Stimulated activated CD4-positive, alpha-beta T cell treated with anti-CD3 and anti-CD28 coated beads, Interleukin-15, amount 100 ng/mL, for 48 hours (primary cell): ENCODE measurements at regions not wholly inside any gene's neighbourhood (a gene's known extent, or its start where the extent isn't known, plus 50 kb on each side); places are given as distances from the start of the nearest gene placed in this dataset.
"Not testable (repeated sequence)": the region's sequence is repeated elsewhere in the genome, so short reads cannot be mapped to it uniquely, and the experiment has no call there.

ENCODE experiments used
- DNase-seq, 2 donors: peaks; one replicate each; pipeline ENCODE4 v3.0.0-alpha.2; 2020; ENCODE audit warnings: low read depth in 2 of 2

DNA sequence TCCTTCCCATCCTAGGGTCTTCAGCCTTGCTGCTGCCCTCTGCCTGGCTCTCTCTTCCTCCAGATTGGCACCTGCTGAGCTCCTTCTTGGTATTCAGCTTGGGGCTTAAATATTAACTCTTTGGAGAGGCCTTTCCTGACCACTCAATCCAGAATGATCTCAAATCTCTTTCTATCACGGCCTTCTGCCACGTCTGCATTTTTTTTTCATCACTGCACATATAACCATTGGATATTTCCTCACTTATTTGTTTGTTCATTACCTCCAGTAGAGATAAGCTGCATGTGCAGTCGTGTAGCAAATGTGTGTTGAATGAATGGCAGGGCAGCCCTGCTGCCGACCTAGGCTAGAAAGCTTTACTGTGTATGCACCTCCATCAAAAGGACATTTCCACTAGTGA, 51.6 kb upstream of the MPP7 start:
- DNase-seq, result no peak

DNA sequence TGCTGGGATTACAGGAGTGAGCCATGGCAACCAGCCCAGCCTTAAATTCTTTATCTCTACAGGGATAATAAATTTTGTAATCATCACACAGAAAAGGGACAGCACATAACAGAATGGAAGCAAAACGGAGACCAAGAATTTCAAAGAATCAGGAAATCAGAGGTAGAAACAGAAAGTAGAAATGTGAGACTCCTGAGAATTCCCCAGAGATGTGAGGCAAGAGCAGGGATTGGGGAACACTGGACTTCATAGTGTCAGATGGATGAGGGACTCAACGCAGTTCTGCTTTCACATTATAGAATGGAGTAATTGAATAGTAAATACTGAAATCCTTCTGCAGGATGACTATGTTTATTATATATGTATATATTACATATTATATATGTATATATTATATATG, 52.5 kb upstream of the MPP7 start:
- DNase-seq, result no peak

- DNase-seq, result no peak
Measured at GRCh38 chr10:28359334-28359733, 56.5 kb upstream of the MPP7 start.

- DNase-seq, result no peak
Measured at GRCh38 chr10:28360175-28360574, 57.3 kb upstream of the MPP7 start.

GRCh38 chr10:28363376-28363775, 60.5 kb upstream of the MPP7 start:
- no peak for DNase-seq

GRCh38 chr10:28365840-28366239, 63.0 kb upstream of the MPP7 start:
- no peak for DNase-seq

GRCh38 chr10:28366994-28367393, 64.1 kb upstream of the MPP7 start:
- no peak for DNase-seq

GRCh38 chr10:28367413-28367812, 64.5 kb upstream of the MPP7 start:
- no peak for DNase-seq

- peak; percentile 36 to 39 for DNase-seq
Measured at GRCh38 chr10:28367929-28368484, 65.1 kb upstream of the MPP7 start.

GRCh38 chr10:28370107-28370835, 67.4 kb upstream of the MPP7 start:
- DNase-seq, result no peak

- DNase-seq, result not testable (repeated sequence)
Measured at GRCh38 chr10:28371638-28372037, 68.8 kb upstream of the MPP7 start.

GRCh38 chr10:28374036-28374435, 71.2 kb upstream of the MPP7 start:
- DNase-seq, result no peak

DNA sequence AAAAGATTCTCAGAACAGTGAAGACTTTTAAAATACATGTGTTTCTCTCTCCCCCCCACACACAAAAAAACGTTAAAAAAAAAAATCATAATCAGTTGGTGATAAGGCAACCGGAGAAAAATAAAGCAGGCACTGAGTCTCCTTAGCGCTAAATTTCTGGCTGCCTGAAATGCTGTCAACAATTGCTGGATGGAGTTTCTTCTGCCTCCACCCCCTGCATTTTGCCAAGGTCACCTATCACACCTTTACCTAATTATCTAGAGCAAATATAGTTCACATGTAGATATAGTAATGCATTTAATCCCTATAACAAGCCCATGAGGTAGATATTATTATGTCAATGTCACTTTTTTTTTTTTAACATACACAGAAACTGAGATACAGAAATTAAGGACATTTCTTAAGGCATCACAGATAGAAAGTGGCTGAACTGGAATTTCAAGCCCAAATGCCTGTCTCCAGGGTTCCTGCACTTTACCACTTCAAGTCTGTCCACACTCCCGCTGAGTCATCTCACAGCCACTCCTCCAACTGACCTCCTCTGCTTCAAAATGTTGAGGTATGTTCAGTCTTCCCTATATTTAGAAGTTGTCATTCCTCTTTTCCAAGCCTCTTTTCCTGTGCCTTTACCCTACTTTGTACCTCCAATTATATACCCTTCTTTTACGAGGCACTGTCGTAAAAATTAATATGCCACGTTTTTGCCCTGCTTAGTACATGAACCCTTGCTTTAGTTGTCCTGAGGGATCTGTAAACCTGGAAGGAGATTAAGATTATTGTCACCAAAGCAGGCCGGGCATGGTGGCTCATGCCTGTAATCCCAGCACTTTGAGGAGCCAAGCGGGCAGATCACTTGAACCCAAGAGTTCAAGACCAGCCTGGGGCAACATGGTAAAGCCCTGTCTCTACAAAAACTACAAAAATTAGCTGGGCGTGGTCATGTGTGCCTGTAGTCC, 72.8 kb upstream of the MPP7 start:
- DNase-seq, result no peak

DNA sequence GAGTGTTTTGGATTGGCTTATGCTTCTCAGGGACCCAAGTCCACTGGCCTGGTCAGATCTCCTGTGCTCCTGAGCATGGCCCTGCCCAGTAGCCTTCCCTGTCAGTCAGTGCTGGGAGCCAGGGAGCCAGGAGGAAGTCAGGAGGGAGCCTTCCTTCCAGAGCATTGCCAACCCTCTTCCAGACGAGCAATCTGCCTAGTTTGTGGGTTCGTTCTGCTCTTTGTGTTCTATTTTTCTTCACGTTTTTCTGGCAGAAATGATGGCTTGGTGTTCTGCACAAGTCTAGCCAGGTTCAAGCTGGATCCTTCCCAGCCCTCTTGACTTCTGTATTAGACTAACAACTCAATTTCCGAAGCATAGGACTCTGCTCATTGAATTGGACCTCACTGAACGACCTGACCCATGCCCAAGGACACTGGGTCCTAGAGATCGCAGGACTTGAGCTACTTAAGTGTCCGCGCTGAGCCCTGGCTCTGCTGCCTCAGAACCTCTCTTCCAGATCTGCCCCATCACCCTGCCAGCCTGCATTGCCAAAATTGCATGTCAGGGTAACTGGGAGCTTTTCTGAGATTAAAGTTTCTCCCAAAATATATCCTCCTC, 76.2 kb upstream of the MPP7 start:
- DNase-seq, result no peak

DNA sequence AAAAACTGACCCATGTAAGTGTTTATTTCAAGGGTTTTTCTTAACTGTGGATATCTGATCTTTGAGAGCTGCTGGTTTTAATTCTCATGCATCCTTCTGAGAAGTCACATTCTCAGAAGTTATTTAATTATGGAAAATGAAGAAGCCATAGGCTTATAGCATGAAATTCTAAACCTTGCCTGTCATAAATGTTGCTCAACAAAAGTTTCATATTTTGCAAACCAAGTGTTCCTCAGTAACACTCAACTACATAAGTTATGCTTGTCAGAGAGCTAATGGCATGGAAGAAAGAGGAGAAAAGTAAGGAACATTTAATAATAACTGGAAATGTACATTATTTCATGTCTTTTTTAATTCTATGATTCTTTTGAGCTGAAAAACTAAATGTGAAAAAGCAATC, 78.6 kb upstream of the MPP7 start:
- DNase-seq, result no peak

DNA sequence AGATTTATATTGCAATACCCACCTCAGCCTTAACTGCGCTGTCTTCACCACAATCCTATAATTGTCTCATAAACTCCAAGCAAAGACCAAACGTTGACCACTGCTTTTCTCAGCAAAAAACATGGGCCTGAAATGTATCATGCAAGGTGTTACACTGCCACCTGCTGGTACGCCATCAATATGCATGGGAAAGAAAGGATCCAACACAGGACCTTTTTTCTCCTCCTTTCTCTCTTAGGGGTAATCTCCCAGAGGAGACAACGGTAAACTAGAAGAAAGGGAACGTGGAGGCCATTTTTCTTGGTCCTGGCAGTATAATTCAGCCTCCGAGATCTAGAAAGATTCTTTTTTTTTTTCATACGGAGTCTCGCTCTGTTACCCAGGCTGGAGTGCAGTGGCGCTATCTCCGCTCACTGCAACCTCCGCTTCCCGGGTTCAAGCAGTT, 79.1 kb upstream of the MPP7 start:
- peak; percentile 72 to 79 for DNase-seq

- DNase-seq, result no peak
Measured at GRCh38 chr10:28382525-28383269, 79.8 kb upstream of the MPP7 start.

GRCh38 chr10:28384557-28384956, 81.7 kb upstream of the MPP7 start:
- no peak for DNase-seq

DNA sequence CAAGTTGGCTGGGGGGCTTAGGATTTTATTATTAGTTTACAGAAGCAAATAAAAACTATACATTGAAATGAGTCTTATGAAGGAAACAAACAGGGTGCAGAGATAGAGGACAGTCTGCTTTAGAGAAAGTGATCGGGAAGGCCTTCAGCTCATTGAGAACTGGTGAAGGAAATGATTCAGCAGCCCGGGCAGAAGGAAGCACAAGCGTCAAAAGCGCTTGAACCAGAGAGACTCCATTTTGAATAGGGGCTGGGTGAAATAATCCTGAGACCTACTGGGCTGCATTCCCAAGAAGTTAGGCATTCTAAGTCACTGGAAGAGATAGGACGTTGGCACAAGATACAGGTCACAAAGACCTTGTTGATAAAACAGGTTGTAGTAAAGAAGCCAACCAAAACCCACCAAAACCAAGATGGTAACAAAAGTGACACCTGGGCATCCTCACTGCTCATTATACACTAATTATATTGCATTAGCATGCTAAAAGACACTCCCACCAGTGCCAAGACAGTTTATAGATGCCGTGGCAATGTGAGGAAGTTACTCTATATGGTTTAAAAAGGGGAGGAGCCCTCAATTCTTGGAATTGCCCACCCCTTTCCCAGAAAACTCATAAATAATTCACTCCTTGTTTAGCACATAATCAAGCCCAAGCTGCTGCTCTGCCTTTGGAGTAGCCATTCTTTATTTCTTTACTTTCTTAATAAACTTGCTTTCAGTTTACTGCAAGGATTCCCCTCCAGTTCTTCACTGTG, 83.1 kb upstream of the MPP7 start:
- DNase-seq, result no peak

DNA sequence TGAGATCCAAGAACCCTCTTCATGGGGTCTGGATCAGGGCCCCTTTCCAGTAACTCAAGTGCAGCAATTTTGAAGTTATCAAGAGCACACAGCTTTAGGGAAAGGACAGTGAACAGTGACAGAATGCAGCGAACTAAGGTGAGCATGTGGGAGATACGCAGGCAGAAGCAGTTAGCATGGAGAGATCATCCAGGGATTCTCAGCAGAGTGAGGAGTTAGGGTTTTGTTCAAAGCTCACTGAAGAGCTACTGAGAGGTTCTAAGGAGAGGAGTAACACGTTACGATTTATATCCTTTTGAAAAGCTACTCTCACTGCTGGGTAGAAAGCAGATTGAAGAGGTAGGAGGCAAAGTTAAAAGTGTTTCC, 83.6 kb upstream of the MPP7 start:
- no peak for DNase-seq

DNA sequence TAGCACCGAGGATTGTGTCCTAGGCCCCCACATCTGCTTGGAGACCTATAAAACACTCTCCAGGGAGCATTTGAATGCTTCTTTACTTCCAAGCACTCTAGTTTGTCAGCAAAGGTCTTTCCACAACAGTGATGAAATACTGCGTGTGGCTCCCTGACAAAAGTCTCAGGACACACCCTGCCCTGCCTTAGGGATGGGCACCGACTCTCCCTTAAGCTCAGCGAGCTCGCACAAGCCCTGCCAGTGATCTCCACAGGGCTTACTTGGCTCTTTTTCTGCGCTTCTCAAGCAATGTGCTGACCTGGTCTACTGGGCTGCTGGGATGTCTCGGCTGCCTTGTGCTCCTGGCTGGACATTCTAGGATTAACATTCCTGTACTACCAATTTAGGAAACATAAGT, 84.3 kb upstream of the MPP7 start:
- no peak for DNase-seq
